ENCODE measurements at regions not wholly inside any gene's neighbourhood (a gene's known extent, or its start where the extent isn't known, plus 50 kb on each side); places are given as distances from the start of the nearest gene placed in this dataset.

GRCh38 chr13:88802886-88803285, 1131.7 kb downstream of the SLITRK5 start:
- H3K36me3 ChIP-seq (ENCODE audit: control insufficient read depth in 1 of 2, insufficient read depth in 2 of 2, low read length in 2 of 2) = no peaks in the 10 kb centered on the region
- ChIA-PET RAD21 (ENCODE audit: low non-redundant PET in 1 of 2, low total read pairs in 2 of 2, uncharacterized antibody in 2 of 2, unreplicated experiment in 2 of 2) (no interaction called here), CTCF (no interaction called here), POLR2A (no interaction called here)
- no peaks in the 10 kb centered on the region for H3K4me1 ChIP-seq (ENCODE audit: control insufficient read depth in 1 of 2, insufficient read depth in 2 of 2, low read length in 2 of 2)
- no peak overlapping the region for H2AFZ ChIP-seq (ENCODE audit: low read depth, low read length, poor library complexity, severe bottlenecking)
- no peak overlapping the region for H3K4me3 ChIP-seq (replicated peaks in 1 of 2; ENCODE audit: low read depth in 1 of 2, low read length in 2 of 2)
- intact Hi-C loops (cut with micrococcal nuclease) = no loop called here
- H4K20me1 ChIP-seq (ENCODE audit: insufficient read depth) = no peaks in the 10 kb centered on the region
- H3K4me2 ChIP-seq (ENCODE audit: low read length) = no peak overlapping the region
- no TSS peak for BruUV-seq (replicated peaks)
- H3K9me3 ChIP-seq (ENCODE audit: control insufficient read depth in 1 of 2, insufficient read depth in 1 of 2, low read depth in 1 of 2, low read length in 2 of 2) = no peaks in the 10 kb centered on the region
- TF ChIP-seq POLR2AphosphoS5 (IDR thresholded peaks at IDR 0.05; ENCODE audit: low read depth, low read length) = no peak
- TF ChIP-seq CEBPB (IDR thresholded peaks at IDR 0.05; ENCODE audit: low read depth) = no peak
- TF ChIP-seq EGR1 (IDR thresholded peaks at IDR 0.05; ENCODE audit: low read depth) = no peak
- TF ChIP-seq SIN3A (IDR thresholded peaks at IDR 0.05; ENCODE audit: low read depth) = no peak
- no peak for TF ChIP-seq ZBTB33 (IDR thresholded peaks at IDR 0.05; ENCODE audit: extremely low read depth, insufficient replicate concordance, low read length)
- no peak for TF ChIP-seq EZH2 (IDR thresholded peaks at IDR 0.05)
- no peak for TF ChIP-seq JUND (IDR thresholded peaks at IDR 0.05)
- TF ChIP-seq FOSL1 (IDR thresholded peaks at IDR 0.05; ENCODE audit: low read depth) = no peak
- TF ChIP-seq POLR2A (IDR thresholded peaks at IDR 0.05; ENCODE audit: borderline replicate concordance, extremely low read depth, insufficient read depth, insufficient read length) = no peak
- TF ChIP-seq SP1 (IDR thresholded peaks at IDR 0.05; ENCODE audit: low read depth) = no peak
- TF ChIP-seq MAX (IDR thresholded peaks at IDR 0.05) = no peak
- TF ChIP-seq CTCF (IDR thresholded peaks at IDR 0.05 in 2 of 3, conservative IDR thresholded peaks at IDR 0.05 in 1 of 3; ENCODE audit: borderline replicate concordance in 1 of 3, insufficient read depth in 1 of 3, low read depth in 2 of 3, low read length in 2 of 3) = no peak
- no peak for TF ChIP-seq EZH2phosphoT487 (IDR thresholded peaks at IDR 0.05; ENCODE audit: borderline replicate concordance)
- TF ChIP-seq RAD21 (IDR thresholded peaks at IDR 0.05; ENCODE audit: low read depth) = no peak
- no peak for TF ChIP-seq TCF7L2 (IDR thresholded peaks at IDR 0.05; ENCODE audit: borderline replicate concordance, extremely low read depth, insufficient read depth, insufficient read length)
- TF ChIP-seq SRF (IDR thresholded peaks at IDR 0.05; ENCODE audit: low read depth) = no peak
- no peak for TF ChIP-seq ATF3 (IDR thresholded peaks at IDR 0.05)
- H3K9me2 ChIP-seq (ENCODE audit: insufficient read depth) = no peaks in the 10 kb centered on the region
- H3K9ac ChIP-seq (ENCODE audit: low read length) = no peak overlapping the region
- no peak overlapping the region for H3K27ac ChIP-seq (ENCODE audit: low read depth, low read length)
- no peak for ATAC-seq
- no peak for DNase-seq (ENCODE audit: low read depth, low spot score)
- H3K79me2 ChIP-seq (ENCODE audit: insufficient read depth, low read length) = no peaks in the 10 kb centered on the region
- H3K27me3 ChIP-seq (ENCODE audit: insufficient read depth, low read length) = no peaks in the 10 kb centered on the region

Measured in HCT116 (cell line).